DMS79 (cell line): ENCODE measurements at regions not wholly inside any gene's neighbourhood (a gene's known extent, or its start where the extent isn't known, plus 50 kb on each side); places are given as distances from the start of the nearest gene placed in this dataset.
A peak's percentile ranks its signal among the peaks of the same experiment; 100 is the strongest.
"Not testable (repeated sequence)": the region's sequence is repeated elsewhere in the genome, so short reads cannot be mapped to it uniquely, and the experiment has no call there.

Source experiments
- DNase-seq: peaks from one replicate; lab custom pipeline; 2025; lab: John Stamatoyannopoulos, UW

DNA sequence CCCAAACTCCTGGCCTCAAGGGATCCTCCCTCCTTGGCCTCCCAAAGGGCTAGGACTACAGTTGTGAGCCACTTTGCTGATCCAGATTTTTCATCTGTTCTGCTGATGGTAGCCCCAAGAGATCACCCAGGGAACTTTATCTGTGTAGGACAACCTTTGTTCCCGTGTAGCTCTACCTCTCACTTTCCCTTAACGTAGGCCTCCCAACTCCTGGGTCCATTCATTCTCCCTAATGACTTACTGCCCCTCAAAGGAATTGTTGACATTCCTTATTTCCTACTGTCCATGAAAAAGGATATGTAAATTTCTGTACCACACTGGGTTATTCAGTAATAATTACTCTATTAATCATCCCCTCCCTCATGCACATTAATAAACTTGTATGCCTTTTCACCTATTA lies 51.0 kb upstream of the PHF24 start:
- DNase-seq, result no peak

DNA sequence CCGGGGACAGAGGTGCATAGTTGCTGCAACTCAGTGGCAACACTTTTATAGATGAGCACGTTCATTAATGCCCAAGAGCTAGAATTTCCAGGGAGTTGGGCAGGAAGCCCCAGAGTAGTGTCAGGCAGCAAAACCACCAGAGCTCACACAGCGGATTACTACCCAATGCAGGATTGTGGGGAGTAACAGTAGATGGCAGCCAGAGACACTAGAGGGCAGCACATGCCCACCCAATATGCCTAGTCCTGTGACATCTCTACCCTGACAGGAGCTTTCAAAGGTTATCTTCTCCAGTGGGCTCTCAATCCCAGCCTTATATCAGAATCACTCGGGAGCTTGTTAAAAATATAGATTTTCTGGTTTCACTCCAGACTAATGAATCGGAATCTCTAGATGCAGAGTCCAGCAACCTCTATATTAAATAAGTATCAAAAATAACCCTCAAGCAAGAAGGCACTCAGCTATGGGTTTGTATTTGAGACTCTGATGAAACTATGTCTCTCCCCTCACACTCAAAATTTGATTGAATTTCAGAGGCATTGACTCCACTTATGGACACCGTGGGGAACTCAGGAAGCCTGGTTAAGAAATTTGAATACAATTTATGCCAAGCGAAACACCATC lies 58.4 kb upstream of the PHF24 start:
- DNase-seq, result peak; percentile 37

DNA sequence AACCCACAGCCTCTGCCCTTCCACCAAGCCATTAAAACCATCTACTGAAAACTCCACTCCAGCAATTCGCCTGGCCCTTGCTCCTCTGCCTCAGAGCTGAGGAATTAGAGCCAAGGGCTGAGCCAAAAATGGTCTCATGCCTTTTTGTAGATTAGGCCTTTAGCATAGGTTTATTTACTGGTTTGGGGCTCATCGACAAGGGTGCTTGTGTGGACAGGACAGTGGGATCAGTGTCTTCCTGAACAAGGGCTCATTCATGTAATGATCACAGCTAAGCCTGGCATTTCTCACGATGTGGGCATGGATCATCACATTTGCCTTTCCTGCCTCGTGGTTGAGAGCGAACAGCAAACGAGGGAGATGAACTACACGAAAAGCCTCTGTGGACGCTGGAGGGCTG lies 59.2 kb upstream of the PHF24 start:
- DNase-seq, result no peak

DNA sequence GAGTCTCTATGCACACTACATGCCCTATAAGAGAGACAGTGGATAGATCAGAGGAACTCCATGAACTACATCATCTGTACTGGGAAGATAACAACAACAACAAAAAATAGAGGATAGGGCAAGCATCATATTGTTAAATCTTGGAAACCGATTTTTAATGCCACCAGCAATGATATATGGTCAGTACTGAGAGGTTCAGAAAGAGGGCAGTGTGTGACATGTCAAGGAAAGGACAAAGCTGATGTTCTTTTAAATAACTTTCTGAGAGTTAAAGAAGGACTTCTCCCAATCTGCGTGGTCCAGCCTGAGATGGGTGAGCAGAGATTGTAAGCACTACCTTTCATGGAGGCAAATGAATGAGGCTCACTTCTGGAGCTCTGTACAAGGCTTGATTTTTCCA lies 62.0 kb upstream of the PHF24 start:
- no peak for DNase-seq

DNA sequence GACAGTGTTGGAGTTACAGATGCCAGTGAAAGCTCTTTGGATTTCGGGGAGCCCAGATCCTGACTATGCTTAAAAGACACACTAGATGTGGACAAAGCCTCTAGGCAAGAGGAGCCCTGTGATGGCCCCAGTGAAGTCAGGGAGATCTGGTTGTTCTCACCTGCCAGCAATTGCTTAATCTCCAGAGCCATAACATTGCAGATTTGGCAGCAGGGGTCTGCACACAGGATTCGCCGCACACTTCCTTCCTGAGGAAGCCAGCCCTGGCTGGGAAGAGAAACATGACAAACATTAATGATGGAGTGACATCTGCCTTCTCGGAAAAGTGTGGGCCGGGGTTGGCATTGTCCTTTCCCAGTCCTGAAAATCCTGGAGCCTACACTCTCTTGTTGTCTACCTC lies 65.2 kb upstream of the PHF24 start:
- no peak for DNase-seq

DNA sequence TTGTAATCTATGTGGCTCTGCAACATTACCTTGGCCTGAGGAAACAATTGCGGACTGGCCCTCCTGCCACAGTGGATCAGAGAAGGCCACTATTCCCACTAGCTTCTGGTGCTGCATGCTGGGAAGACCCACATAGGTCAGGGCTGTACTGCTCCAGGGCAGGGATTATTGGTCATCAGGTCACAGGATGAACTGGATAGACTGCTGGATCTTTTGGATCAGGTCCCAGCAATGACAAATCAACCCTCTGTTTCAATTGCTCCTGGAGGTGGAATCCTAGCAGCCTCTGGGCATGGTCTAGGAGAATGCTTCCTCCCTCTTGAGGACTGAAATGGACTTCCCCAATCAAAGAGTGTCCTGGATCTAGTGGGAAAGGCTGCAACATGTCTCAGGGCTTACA lies 66.7 kb upstream of the PHF24 start:
- no peak for DNase-seq

DNA sequence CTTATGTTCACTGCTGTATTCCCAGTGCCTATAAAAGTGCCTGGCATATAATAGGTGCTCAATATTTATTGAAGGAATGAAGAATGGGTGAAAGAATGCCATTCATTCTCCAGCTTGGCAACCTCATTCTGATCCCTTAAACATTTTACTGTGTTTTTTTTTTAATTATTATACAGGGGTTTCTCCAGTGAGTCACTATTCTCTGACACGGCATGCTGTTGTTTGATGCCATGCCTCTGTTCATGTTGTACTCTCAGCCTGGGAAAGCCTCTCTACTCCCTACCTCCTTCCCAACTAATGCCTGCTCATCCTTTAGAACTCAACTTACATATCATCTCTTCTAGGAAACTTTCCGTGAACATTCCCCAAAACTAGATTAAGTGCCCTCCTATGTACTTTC lies 70.2 kb upstream of the PHF24 start:
- DNase-seq, result no peak

DNA sequence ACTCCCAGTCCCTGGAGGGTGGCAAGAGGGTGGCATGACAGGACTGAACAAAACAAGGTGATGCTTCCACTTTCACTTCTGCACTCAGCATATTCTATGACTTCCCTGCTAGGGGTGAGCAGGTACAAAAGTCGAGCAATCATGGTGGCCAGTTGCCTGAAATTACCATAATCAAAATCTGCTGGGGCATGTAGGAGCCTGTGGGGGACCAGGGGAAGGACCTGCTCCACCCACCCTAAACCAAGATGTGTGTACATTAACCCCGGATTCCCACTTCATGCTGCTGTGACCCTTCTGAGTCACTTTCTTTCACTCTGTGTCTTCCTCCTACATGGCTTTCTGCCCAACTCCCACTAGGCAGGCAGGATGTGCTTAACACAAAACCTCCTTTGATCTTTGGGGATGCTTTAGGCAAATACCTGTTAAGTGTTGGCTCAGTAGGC lies 73.3 kb upstream of the PHF24 start:
- DNase-seq, result no peak

DNA sequence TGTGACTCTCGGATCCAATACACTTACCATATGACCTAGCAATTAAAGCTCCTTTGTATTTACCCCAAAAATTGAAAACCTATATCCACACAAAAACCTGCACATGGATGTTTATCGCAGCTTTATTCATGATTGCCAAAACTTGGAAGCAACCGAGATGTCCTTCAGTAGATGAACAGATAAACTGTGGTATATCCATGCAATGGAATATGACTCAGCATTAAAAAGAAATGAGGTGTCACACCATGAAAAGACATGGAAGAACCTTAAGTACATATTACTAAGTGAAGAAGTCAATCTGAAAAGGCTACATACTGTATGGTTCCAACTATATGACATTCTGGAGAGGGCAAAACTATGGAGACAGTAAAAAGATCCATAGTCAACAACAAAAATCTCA lies 82.0 kb upstream of the PHF24 start:
- DNase-seq, result no peak

DNA sequence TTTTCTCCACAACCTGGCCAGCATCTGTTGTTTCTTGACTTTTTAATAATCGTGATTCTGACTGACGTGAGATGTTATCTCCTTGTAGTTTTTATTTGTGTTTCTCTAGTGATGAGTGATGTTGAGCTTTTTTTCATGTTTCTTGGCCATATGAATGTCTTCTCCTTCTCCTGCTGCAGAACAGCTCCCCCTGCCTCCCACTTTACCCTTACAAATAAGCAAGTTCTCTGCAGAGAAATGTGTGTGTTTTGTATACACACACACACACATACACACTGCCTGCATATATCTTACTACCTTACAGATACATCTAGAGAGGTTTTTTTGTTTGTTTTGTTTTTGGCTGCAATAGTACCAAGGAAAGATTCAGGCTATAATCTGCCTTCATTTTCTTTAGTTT lies 88.7 kb upstream of the PHF24 start:
- DNase-seq, result no peak

DNA sequence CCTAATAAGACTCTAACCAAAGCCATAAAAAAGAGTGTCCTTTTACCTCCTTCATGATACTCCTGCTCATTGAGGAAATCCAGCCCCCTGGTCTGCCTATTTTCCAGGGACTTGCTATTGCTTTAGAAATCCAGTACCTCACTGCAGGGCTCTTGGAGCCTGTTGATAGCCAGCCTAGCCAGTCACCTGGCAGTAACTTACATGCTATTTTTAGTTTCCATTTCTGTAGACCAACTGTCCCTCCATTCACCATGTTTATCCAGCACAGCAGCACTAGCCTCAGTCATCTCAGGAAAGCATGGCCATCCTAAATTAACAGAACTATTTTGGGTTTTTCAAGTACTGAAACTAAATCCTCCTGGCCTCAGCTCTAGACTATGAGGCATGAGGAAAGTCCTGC lies 91.5 kb upstream of the PHF24 start:
- no peak for DNase-seq

DNA sequence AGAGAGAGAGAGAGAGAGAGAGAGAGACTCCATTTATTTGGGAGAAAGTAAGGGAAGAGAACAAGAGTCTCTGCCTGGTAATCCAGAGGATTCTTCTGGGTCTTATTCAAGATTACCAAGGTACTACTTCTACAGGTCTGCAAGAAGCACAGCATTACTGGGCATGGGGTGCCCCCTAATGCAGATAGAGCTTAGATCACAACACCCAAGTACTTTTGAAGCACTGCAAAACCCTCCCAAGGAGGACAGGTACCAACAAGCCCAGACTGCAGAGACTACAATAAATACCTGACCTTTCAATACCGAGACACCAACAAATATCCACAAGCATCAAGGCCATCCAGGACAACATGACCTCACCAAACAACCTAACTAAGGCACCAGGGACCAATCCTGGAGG lies 94.7 kb upstream of the PHF24 start:
- no peak for DNase-seq

DNA sequence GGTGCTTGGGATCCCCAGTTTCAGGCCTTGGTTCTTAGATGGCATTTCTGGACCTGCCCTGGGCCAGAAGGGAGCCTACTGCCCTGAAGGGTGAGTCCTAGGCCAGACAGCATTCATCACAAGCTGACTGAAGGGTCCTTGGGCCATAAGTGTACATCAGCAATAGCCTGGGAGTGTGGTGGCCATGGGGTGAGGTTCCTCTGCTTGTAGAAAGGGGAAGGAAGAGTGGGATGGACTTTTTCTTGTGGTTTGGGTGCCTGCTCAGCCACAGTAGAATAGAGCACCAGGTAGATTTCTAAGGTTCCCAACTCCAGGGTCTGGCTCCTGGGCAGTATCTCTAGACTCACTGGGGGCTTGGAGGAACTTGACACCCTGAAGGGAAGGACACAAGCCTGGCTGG lies 95.2 kb upstream of the PHF24 start:
- DNase-seq, result no peak

DNA sequence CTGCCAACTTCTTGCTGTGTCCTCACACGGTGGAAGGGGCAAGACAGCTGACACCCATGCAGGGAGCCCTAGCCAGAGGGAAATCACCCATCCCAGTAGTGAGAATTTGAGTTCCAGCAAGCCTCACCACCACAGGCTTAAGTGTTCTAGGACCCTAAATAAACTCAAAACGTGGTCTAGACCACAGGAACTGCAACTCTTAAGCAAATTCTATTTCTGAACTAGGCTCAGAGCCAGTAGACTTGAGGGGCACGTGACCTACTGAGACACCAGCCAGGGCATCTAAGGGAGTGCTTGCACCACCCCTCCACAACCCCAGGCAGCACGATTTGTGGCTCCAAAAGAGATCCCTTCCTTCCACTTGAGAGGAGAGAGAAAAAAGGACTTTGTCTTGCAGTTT lies 96.0 kb upstream of the PHF24 start:
- DNase-seq, result no peak

DNA sequence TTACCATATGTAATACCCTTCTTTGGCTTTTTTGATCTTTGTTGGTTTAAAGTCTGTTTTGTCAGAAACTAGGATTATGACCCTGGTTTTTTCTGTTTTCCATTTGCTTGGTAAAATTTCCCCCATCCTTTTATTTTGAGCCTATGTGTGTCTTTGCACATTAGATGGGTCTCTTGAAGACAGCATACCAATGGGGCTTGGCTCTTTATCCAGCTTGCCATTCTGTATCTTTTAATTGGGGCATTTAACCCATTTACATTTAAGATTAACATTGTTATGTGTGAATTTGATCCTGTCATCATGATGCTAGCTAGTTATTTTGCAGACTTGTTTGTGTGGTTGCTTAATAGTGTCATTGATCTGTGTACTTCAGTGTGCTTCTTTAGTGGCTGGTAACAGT lies 103.1 kb upstream of the PHF24 start:
- not testable (repeated sequence) for DNase-seq

DNA sequence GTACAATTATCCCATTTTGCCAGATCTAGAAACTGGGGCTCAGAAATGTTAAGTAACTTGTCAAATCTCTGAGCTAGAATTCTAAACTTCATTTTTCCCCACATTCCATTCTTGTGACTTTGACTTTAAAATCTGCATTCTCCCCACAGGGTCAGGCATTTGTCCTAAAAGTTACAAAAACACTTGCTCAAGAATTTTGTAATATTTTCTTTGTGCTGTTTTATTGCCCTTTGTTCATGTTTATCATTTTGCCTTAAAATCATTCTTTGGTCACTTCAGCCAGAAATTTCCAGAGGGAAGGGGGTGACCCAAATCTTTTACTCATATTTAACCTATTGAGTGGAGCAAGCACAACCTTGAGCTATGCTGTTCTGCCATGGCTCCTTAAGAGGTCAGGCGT lies 120.1 kb upstream of the CCL21 start:
- no peak for DNase-seq

DNA sequence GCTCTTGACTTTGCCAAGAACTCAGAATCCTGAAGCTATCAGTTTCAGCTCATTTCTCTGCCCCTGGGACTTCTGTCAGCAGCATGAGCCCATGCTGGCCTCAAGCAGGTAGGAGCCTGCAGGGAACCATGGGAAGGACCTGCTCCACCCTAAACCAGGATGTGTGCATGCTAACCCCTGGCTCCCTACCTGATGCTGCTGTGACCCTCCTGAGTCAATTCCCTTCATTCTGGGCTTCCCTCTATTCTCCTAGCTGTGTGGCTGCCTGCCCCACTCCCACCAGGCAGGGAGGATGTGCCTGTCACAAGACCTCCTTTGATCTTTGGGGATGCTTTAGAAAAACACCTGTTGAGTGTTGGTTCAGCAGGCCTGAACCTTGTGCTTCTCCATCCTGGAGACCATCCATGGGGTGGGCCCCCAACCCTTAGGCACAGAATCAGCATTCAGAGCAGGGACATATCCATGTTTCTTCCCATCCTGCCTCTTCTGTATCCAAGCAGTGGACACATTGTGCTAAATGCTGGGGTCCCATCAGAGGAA lies 117.1 kb upstream of the CCL21 start:
- no peak for DNase-seq

DNA sequence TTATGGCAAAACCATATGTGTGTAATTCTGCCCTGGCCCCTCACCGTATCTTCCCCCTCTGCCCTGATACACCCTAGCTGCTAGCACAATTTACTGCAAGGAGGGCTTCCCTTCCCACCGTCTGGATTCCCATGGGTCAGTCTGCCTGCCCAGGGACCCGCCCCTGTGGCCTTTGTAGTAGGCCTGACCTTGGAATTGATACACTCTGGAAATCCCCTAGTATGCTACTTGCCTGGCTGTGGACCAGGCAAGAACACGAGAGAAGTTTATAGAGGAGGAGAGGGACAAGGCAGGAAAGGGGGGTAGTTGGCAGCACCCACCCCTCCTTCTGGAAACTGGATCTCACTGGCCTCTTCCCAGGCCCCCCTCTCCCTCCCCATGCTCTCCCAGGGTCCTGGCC lies 115.8 kb upstream of the CCL21 start:
- no peak for DNase-seq

DNA sequence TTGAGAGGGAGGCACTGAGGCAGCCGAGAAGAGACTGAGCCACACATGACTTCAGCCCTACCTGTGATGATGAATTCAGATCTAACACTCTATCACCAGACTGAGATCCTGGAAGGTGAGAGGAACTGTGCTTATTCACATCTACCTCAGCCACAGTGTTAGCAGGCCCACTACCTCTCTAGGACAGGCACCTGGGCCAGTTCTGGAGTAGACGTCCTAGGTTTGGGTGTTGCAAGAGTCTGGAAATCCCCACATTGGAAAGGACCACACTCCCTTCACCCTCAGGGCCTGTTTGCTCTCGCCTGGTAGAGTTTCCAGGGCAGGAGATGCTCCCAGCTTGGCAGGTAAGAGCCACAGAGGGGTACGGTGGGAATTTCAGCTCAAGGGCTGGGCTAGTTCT lies 113.8 kb upstream of the CCL21 start:
- no peak for DNase-seq

DNA sequence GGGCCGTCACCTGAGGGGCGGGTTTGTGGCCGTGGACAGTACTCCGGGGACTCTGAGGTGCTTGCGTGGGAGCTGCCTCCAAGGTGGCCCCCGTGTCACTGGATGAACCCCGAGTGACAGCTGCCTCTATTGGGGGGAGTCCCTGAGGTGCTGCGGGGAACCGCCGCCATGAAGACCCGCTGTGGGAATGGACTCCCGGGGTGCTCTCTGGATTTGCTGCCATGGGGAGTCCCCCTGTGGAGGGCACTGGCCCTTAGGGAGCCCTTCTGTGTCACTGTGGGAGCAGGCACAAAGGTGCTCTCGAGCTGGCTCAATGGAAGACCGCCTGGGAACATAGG lies 100.2 kb upstream of the CCL21 start:
- DNase-seq, result no peak

DNA sequence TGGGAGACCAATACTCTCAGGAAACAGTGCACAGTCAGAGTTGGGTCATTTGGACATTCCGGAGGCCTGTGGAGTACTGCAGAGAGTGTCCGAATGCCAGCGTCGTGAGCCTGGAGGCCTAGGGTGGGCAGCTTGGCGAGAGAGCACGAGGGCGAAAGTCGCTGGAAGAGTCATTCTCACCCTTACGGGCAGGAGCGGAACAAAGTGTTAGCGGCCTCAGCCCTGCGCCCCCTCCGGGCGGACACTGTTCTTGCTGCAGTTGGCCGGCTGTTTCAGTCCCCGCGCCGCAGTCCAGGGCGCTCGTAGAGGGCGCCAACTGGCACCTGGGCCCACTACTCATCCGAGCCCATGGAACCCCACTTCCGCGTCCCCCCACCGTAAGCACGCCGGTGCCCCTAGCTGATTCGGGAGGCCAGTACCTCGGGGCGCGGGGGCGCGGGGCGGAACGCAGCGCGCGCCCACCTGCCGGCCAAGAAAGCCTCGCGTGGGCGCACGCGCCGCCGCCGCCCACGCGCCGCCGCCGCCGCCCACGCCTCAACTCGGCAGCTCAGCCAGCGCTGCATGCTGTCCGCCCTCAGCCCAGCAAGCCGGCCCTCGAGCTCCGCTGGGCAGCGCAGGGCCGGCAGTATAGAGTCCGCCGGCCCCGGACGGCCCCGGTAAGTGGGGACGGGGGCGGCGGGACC lies 99.7 kb upstream of the CCL21 start:
- DNase-seq, result no peak

DNA sequence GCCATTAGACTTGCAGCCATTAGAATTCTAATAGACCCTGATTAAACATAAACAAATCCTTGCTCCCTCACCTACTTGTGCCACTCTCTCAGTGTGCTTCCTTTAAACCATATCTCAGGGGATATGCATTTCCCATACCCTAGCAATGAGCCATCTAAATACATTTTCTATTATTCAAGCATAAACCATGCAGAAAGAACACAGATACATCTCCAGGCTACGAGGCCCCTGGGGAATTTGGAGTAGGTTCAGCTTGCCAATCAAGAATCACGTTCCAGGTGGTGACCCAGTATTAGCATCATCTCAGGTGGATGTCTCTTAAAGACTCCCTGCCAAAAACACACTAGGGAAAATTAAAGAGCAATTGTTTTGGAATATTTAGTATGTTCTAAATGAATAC lies 93.0 kb upstream of the CCL21 start:
- DNase-seq, result no peak

DNA sequence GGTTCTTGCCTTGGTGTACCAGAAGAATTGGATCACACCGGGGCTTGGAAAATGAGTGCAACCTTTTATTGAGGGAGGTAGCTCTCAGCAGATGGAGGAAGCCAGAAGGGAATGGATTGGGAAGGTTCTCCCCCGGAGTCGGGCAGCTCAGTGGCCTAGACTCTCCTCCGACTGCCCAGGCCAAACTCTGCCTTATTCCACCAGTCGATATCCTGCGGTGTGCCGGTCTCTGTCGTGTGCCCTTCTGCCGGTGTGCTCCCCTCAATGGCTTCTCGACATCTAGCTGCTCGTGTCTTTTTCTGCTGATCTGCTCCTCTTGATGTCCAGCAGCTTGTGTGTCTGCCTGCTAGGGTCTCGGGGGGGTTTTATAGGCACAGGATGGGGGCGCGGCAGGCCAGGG lies 87.4 kb upstream of the CCL21 start:
- DNase-seq, result no peak

DNA sequence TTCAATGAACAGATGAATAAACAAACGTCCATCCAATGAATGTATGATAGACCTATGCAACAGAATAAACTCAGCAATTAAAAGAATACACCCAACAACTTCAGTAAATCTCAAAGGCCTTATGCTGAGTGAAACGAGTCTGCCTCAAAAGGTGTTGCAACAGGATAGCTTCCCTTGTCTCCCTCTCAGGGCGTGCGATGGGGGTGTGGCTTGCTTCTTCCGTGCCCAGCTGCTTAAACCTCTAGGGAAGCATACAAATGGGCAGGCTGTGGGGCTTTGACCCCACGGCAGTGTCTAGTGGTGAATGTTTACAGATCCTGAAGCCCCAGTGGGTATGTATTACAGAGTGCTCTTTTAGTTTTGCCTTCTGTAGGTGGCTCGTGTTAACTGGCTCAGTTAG lies 87.0 kb upstream of the CCL21 start:
- DNase-seq, result no peak
